ENCODE measurements at regions not wholly inside any gene's neighbourhood (a gene's known extent, or its start where the extent isn't known, plus 50 kb on each side); places are given as distances from the start of the nearest gene placed in this dataset.

DNA sequence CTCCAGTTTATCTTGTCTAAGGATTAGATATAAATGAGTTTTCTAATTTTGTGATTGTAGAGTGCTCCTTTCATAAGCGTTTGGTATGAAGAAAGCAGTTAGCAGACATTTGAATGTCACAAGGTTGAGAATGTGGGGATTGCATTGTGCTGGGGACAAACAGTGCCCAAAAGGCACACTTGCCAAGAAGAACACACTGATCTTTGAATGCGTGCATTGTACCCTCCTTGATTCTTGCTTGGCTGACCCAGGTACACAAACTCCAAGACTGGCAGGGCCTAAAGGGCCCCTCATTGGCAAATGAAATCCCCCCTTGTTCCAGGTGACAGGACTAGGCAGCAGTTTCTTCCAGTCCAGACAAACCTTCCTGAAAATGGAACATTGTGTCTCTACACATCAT, 96.9 kb upstream of the LIFR start:
- ChIA-PET CTCF (interaction anchor here (0.6 to 1.1 kb wide), 3 partner anchors 17 to 206 kb away, joined by 3 to 4 read pairs (median 4); no protein-coding TSS in a partner anchor), POLR2A (no interaction called here)
- peaks cover 3% of the 10 kb centered on the region for H3K27me3 ChIP-seq (ENCODE audit: control insufficient read depth, insufficient read depth, low read length)
- no peak overlapping the region for H3K4me3 ChIP-seq (ENCODE audit: low read depth, low read length)
- TF ChIP-seq, protein P1, sequence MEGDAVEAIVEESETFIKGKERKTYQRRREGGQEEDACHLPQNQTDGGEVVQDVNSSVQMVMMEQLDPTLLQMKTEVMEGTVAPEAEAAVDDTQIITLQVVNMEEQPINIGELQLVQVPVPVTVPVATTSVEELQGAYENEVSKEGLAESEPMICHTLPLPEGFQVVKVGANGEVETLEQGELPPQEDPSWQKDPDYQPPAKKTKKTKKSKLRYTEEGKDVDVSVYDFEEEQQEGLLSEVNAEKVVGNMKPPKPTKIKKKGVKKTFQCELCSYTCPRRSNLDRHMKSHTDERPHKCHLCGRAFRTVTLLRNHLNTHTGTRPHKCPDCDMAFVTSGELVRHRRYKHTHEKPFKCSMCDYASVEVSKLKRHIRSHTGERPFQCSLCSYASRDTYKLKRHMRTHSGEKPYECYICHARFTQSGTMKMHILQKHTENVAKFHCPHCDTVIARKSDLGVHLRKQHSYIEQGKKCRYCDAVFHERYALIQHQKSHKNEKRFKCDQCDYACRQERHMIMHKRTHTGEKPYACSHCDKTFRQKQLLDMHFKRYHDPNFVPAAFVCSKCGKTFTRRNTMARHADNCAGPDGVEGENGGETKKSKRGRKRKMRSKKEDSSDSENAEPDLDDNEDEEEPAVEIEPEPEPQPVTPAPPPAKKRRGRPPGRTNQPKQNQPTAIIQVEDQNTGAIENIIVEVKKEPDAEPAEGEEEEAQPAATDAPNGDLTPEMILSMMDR (IDR thresholded peaks at IDR 0.05; ENCODE audit: insufficient read depth, low read depth, low read length) = no peak
- no peak for DNase-seq (ENCODE audit: low read depth)
- H3K36me3 ChIP-seq (ENCODE audit: control insufficient read depth, insufficient read depth, low read length) = no peaks in the 10 kb centered on the region

DNA sequence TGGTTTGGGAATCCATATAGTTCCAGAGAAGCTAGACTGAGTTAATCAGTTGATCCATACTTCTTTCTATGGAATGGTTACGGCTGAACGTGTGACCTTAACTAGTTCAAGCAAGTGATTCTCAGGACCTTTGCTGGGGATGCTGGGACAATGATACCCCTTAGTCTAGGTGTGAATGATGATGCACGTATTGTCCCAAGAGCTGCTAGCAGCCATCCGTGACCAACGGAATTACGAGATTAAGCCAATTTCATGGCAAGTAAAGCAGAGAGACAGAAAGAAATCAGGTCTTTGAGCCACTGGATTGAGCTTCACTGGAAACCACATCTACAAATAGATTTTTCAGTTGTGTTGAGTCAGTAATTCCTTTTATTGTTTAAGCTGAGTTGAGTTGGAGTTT, 99.2 kb upstream of the LIFR start:
- no peak for DNase-seq (ENCODE audit: low read depth)
- no peak overlapping the region for H3K4me3 ChIP-seq (ENCODE audit: low read depth, low read length)
- POLR2A ChIA-PET = interaction anchor here (0.7 kb wide), 1 partner anchor 61 kb away, joined by 19 read pairs; no protein-coding TSS in a partner anchor
- no peaks in the 10 kb centered on the region for H3K36me3 ChIP-seq (ENCODE audit: control insufficient read depth, insufficient read depth, low read length)
- peaks cover 3% of the 10 kb centered on the region for H3K27me3 ChIP-seq (ENCODE audit: control insufficient read depth, insufficient read depth, low read length)
- TF ChIP-seq, protein P1 (IDR thresholded peaks at IDR 0.05; ENCODE audit: insufficient read depth, low read depth, low read length) = no peak
- CTCF ChIA-PET = interaction anchor here (2.4 kb wide), 1 partner anchor 12 kb away, joined by 6 read pairs; no protein-coding TSS in a partner anchor

DNA sequence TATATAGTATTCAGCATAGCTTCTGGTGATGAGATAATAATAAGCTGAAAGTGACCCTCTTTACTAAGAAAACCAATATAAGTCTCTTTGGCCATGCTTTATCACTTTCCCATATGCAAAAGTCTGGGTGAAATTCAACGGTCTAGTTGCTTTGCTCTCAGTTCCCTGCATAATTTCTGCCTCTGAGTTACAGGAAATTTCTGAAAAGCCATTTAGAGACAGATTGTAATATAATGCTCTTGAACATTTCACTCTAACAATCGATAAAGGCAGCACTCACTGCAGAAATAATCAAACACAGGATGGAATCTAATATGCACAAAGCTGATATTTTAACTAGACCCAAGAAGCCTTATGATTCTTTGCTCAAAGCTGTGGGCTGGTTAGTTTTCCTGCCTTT, 100.1 kb upstream of the LIFR start:
- CTCF ChIA-PET = interaction anchor here (2.4 kb wide), 1 partner anchor 11 kb away, joined by 6 read pairs; no protein-coding TSS in a partner anchor
- no peak overlapping the region for H3K4me3 ChIP-seq (ENCODE audit: low read depth, low read length)
- peaks cover 3% of the 10 kb centered on the region for H3K27me3 ChIP-seq (ENCODE audit: control insufficient read depth, insufficient read depth, low read length)
- TF ChIP-seq, protein P1 (IDR thresholded peaks at IDR 0.05; ENCODE audit: insufficient read depth, low read depth, low read length) = no peak
- DNase-seq (ENCODE audit: low read depth) = no peak
- H3K36me3 ChIP-seq (ENCODE audit: control insufficient read depth, insufficient read depth, low read length) = no peaks in the 10 kb centered on the region
- POLR2A ChIA-PET = no interaction called here

DNA sequence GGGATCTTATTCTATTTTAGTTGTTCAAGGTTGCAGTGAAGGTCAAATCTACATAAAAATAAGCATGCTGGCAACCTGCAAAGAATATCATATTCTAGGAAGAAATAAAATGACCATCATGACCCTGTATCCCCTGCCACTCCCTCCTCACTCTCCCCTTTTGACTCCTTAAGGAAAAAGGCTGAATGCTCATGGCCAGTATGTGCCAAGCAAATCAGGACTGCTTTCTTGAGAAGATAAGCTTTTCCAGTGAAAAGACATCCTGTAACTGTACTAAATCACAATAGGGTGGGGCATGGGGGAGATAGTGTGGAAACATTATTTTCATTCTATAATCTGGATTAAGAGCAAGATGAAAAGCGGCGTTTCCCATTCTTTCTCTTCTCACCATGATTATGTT, 100.6 kb upstream of the LIFR start:
- POLR2A ChIA-PET = no interaction called here

DNA sequence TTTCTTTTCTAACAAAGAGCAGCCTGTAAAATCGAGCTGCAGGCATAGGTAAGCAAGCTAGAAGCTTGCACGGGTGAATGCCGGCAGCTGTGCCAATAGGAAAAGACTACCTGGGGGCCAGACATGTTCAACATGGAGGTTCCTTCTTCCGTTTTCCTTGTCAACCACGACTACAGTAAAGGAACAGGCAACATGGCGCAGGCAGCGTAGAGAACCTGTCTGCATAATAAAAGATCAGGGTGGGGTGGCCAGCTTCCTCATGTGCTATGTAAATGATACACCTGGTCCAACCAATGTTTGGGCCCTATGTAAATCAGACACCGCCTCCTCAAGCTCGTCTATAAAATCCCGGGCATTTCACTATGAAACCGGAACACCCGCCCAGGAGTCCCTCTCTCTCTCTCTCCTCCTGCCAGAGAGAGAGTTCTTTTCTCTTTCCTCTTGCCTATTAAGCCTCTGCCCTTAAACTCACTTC, 103.8 kb upstream of the LIFR start:
- ChIA-PET CTCF (interaction anchor here (0.7 to 1.5 kb wide), 2 partner anchors 33 to 258 kb away, joined by 3 to 4 read pairs; no protein-coding TSS in a partner anchor), POLR2A (no interaction called here)
- no peak for DNase-seq (ENCODE audit: low read depth)
- H3K4me3 ChIP-seq (ENCODE audit: low read depth, low read length) = no peak overlapping the region
- H3K36me3 ChIP-seq (ENCODE audit: control insufficient read depth, insufficient read depth, low read length) = no peaks in the 10 kb centered on the region
- no peaks in the 10 kb centered on the region; the same call in 1 of the 2 replicates for H3K27me3 ChIP-seq (ENCODE audit: control insufficient read depth, insufficient read depth, low read length)
- TF ChIP-seq, protein P1 (IDR thresholded peaks at IDR 0.05; ENCODE audit: insufficient read depth, low read depth, low read length) = no peak

More for the DNA sequence above, 100.6 kb upstream of the LIFR start:
- Histone ChIP-seq H3K27me3 (ENCODE audit: control insufficient read depth, insufficient read depth, low read length) (peaks cover 3% of the 10 kb centered on the region), H3K4me3 (ENCODE audit: low read depth, low read length) (no peak overlapping the region), H3K36me3 (ENCODE audit: control insufficient read depth, insufficient read depth, low read length) (no peaks in the 10 kb centered on the region)
- TF ChIP-seq, protein P1 (IDR thresholded peaks at IDR 0.05; ENCODE audit: insufficient read depth, low read depth, low read length) = no peak
- DNase-seq (ENCODE audit: low read depth) = no peak
- CTCF ChIA-PET = interaction anchor here (1.0 to 2.4 kb wide), 2 partner anchors 11 to 215 kb away, joined by 3 to 6 read pairs; no protein-coding TSS in a partner anchor

All from BJ (cell line).